SJCRH30 (cell line): ENCODE measurements at regions not wholly inside any gene's neighbourhood (a gene's known extent, or its start where the extent isn't known, plus 50 kb on each side); places are given as distances from the start of the nearest gene placed in this dataset.

Source experiments
- DNase-seq, 2 experiments: peaks; one replicate each; pipeline ENCODE4 v3.0.0-alpha.2; 2015 to 2020
- H3K27ac ChIP-seq: fragments of 250-450 bp; sonication (Bioruptor Pico); 2 replicates; pipeline ENCODE4 v1.5.1; 2020; ENCODE audit warnings: mild to moderate bottlenecking, moderate library complexity
- H3K27me3 ChIP-seq: fragments of 250-450 bp; sonication (Bioruptor Pico); 2 replicates; pipeline ENCODE4 v1.5.1; 2020; ENCODE audit warnings: mild to moderate bottlenecking, moderate library complexity
- H3K36me3 ChIP-seq: fragments of 250-450 bp; sonication (Bioruptor Pico); 2 replicates; pipeline ENCODE4 v1.5.1; 2020; ENCODE audit warnings: mild to moderate bottlenecking, moderate library complexity
- H3K4me1 ChIP-seq: fragments of 250-450 bp; sonication (Bioruptor Pico); 2 replicates; pipeline ENCODE4 v1.5.1; 2020; ENCODE audit warnings: mild to moderate bottlenecking, moderate library complexity
- H3K4me3 ChIP-seq: fragments of 250-450 bp; sonication (Bioruptor Pico); 2 replicates; pipeline ENCODE4 v1.5.1; 2020; ENCODE audit warnings: mild to moderate bottlenecking, moderate library complexity
- H3K9me3 ChIP-seq: fragments of 250-450 bp; sonication (Bioruptor Pico); replicated peaks from 2 replicates; pipeline ENCODE4 v1.5.1; 2020; ENCODE audit warnings: mild to moderate bottlenecking, moderate library complexity

DNA sequence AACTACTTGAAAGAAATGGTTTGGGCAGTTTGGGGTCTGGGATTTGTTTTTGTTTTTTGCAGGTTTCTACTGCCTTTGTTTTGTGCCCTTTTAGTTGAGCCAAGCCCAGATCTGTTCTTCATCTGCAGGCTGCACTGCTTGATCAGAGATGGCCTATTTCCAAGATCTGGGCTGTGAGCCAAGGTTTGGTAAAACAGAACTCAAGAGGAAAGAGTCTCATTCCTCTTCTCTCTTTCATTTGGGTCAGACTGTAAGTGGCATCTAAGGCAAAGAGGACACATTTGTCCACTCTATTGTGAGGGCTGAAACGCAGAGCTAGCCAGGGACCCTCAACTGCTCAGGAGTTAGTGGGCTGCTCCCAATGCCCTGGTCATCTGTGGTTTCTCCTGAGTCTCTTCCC is 104.4 kb upstream of the UBE3A start:
- Histone ChIP-seq H3K27ac (peak overlapping the region; percentile 71), H3K27me3 (no peaks in the 10 kb centered on the region), H3K36me3 (no peaks in the 10 kb centered on the region), H3K4me3 (no peak overlapping the region), H3K4me1 (peaks cover 34% of the 10 kb centered on the region), H3K9me3 (no peaks in the 10 kb centered on the region)
- DNase-seq, result peak; percentile 52 to 66

- Histone ChIP-seq H3K36me3 (no peaks in the 10 kb centered on the region), H3K4me1 (peaks cover 34% of the 10 kb centered on the region), H3K9me3 (no peaks in the 10 kb centered on the region), H3K27ac (no peak overlapping the region), H3K4me3 (no peak overlapping the region), H3K27me3 (no peaks in the 10 kb centered on the region)
- no peak for DNase-seq
Observed at GRCh38 chr15:25541228-25541627, 102.4 kb upstream of the UBE3A start.

GRCh38 chr15:25536801-25537611 is 98.2 kb upstream of the UBE3A start:
- H3K4me3 ChIP-seq, result no peak overlapping the region
- H3K27me3 ChIP-seq, result no peaks in the 10 kb centered on the region
- no peak overlapping the region for H3K27ac ChIP-seq
- DNase-seq, result no peak
- no peaks in the 10 kb centered on the region for H3K36me3 ChIP-seq
- no peaks in the 10 kb centered on the region for H3K4me1 ChIP-seq
- H3K9me3 ChIP-seq, result no peaks in the 10 kb centered on the region

DNA sequence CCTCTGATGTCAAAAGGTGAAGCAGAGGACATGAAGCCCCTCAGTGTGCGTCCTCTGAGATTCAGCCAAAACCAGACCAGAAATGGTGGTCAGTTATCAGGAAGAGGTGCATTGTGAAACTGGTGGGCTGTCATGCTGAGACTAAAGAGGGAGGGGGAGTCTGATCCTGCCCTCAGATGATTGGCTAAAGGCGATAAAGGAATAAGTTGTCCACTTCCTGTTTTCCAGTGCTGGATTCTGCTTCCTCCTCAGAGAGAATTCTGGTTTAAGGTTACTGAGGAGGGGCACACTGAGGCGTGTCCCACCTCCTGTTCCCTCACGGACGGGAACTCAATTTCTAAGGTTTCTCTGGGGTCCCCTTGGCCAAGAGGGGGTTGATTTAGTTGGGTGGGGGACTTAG is 97.0 kb upstream of the UBE3A start:
- no peak for DNase-seq
- H3K27me3 ChIP-seq, result no peaks in the 10 kb centered on the region
- no peaks in the 10 kb centered on the region for H3K36me3 ChIP-seq
- no peak overlapping the region for H3K4me3 ChIP-seq
- no peaks in the 10 kb centered on the region for H3K9me3 ChIP-seq
- H3K4me1 ChIP-seq, result no peaks in the 10 kb centered on the region
- no peak overlapping the region for H3K27ac ChIP-seq

DNA sequence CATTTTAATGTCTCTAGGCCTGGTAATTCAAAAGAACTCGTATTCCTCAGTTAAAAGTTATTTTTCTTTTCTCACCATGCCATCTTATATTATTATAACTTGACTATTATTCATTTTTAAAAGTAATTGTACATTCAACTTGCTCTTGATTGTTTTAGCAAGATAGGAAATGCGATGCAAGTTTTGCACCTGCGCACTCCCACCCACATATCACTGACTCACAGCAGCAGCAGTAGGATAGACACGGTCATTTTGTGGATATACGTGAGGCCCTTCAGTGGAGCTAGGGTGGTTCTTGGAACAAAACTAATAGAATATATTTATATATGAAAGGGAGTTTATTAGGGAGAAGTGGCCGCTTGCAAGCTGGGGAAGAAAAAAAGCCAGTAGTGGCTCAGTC is 95.5 kb upstream of the UBE3A start:
- Histone ChIP-seq H3K9me3 (peaks cover 4% of the 10 kb centered on the region; the same call in 1 of the 2 replicates), H3K4me3 (no peak overlapping the region), H3K4me1 (no peaks in the 10 kb centered on the region), H3K36me3 (no peaks in the 10 kb centered on the region), H3K27ac (no peak overlapping the region), H3K27me3 (no peaks in the 10 kb centered on the region)
- no peak for DNase-seq

DNA sequence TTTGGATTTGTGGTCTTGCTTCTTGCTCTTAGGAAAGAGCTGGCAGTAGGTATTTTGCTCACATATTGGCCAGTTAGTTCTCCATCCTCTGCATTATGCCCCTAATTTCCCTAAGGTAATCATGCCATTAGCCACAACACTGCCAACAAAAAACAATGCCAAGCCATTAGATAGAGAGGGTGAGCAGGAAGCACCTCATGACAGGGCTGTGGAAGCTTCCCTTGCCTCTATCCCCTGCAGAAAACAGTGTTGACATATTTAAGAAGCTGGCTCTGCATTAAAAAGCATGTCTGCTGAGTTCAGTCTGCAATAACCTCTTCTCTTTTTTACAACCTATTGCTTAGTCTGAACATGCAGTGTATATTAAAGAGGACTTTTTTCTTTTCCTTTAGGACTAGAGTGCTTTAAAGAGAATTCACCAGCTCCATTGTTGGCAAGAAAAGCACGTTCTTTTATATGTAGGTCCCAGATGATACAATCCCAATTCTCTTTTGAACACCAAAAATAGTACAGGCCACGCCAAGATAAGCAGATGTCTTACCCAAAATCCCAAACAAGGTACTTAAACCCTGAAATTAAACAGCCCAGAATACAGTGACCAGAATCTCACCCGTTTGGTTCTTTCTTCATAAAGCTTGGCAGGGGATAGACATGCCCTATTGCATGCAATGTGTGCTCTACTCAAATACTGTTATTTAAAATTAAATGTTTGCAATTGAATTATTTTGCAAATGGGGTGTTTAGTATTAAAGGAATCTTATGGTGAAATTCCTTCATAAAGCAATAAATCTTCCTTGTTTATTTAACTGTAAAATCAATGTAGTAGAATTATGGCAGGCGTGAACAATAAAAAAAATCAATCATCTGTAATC is 93.7 kb upstream of the UBE3A start:
- H3K4me1 ChIP-seq, result no peaks in the 10 kb centered on the region

DNA sequence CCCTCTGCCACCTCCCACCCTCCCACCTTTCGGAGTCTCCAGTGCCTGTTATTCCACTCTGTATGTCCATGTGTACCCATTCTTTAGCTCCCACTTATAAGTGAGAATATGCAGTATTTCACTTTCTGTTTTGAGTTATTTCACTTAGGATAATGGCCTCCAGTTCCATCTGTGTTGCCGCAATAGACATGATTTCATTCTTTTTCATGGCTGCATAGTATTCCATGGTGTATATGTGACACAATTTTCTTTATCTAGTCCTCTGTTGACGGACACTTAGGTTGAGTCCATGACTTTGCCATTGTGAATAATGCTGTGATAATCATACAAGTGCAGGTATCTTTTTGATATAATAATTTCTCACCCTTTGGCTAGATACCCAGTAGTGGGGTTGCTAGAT is 91.0 kb upstream of the UBE3A start:
- no peak overlapping the region for H3K4me3 ChIP-seq
- H3K27ac ChIP-seq, result no peak overlapping the region
- H3K36me3 ChIP-seq, result no peaks in the 10 kb centered on the region
- H3K4me1 ChIP-seq, result no peaks in the 10 kb centered on the region
- H3K9me3 ChIP-seq, result peaks cover 4% of the 10 kb centered on the region; the same call in 1 of the 2 replicates
- no peak for DNase-seq
- no peaks in the 10 kb centered on the region for H3K27me3 ChIP-seq

More for the DNA sequence above, 93.7 kb upstream of the UBE3A start:
- H3K27me3 ChIP-seq, result no peaks in the 10 kb centered on the region
- H3K4me3 ChIP-seq, result no peak overlapping the region
- no peak overlapping the region for H3K27ac ChIP-seq
- no peak for DNase-seq
- H3K9me3 ChIP-seq, result peaks cover 4% of the 10 kb centered on the region; the same call in 1 of the 2 replicates
- no peaks in the 10 kb centered on the region for H3K36me3 ChIP-seq

DNA sequence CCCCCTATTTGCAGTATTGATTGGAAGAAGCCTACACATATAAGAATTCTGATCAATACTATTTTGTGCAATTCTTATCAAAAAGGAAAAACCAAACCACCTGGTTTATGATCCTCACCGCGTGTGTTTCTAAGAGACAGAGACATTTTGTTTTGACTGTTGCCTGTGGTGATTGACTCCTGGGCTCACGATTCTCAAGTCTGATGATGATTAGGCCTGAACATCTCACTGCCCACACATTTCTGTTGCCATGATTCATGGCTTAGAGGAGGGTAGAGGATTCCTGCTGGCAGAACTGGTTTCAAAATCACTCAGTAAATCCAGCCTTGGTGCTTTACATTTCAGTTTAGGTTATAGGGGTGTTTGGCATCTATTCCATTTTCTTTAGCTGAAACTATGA is 88.3 kb upstream of the UBE3A start:
- no peak for DNase-seq
- H3K4me1 ChIP-seq, result no peaks in the 10 kb centered on the region
- no peaks in the 10 kb centered on the region for H3K27me3 ChIP-seq
- no peaks in the 10 kb centered on the region for H3K36me3 ChIP-seq
- no peak overlapping the region for H3K4me3 ChIP-seq
- H3K27ac ChIP-seq, result no peak overlapping the region
- H3K9me3 ChIP-seq, result peaks cover 6% of the 10 kb centered on the region; the same call in 1 of the 2 replicates

DNA sequence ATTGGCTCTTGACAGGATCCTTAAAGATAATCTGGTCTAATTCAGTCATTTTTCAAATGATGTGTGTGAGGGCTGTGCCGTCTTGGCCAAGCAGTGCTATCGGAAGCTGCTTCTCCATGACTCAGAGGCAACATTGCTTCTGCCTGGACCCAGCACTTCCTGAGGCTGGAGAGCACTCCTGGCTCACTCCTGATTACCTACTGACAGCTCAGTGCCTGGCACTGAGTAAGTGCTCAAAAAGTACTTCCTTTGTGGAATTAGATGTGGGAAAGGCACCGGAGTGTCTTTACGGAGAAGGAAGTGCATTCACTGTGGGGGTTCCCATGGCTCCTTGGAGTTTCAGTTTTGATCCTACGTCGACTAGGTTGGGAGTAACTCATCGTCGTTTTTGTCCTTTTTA is 86.9 kb upstream of the UBE3A start:
- Histone ChIP-seq H3K36me3 (no peaks in the 10 kb centered on the region), H3K4me3 (no peak overlapping the region), H3K27ac (no peak overlapping the region), H3K4me1 (no peaks in the 10 kb centered on the region), H3K9me3 (peaks cover 6% of the 10 kb centered on the region; the same call in 1 of the 2 replicates), H3K27me3 (no peaks in the 10 kb centered on the region)
- DNase-seq, result no peak

GRCh38 chr15:25515633-25516032 is 76.8 kb upstream of the UBE3A start:
- Histone ChIP-seq H3K27me3 (no peaks in the 10 kb centered on the region), H3K36me3 (no peaks in the 10 kb centered on the region), H3K4me3 (no peak overlapping the region), H3K4me1 (no peaks in the 10 kb centered on the region), H3K27ac (no peak overlapping the region), H3K9me3 (no peaks in the 10 kb centered on the region)
- no peak for DNase-seq

- Histone ChIP-seq H3K4me3 (no peak overlapping the region), H3K27ac (no peak overlapping the region), H3K36me3 (no peaks in the 10 kb centered on the region), H3K27me3 (no peaks in the 10 kb centered on the region), H3K9me3 (no peaks in the 10 kb centered on the region), H3K4me1 (no peaks in the 10 kb centered on the region)
- DNase-seq, result no peak
Observed at GRCh38 chr15:25514522-25514921, 75.7 kb upstream of the UBE3A start.

- Histone ChIP-seq H3K27ac (no peak overlapping the region), H3K9me3 (no peaks in the 10 kb centered on the region), H3K4me3 (no peak overlapping the region), H3K27me3 (no peaks in the 10 kb centered on the region), H3K4me1 (no peaks in the 10 kb centered on the region), H3K36me3 (no peaks in the 10 kb centered on the region)
- no peak for DNase-seq
Observed at GRCh38 chr15:25512957-25513356, 74.1 kb upstream of the UBE3A start.

GRCh38 chr15:25510146-25510545 is 71.3 kb upstream of the UBE3A start:
- Histone ChIP-seq H3K9me3 (no peaks in the 10 kb centered on the region), H3K4me1 (no peaks in the 10 kb centered on the region), H3K4me3 (no peak overlapping the region), H3K27me3 (no peaks in the 10 kb centered on the region), H3K36me3 (no peaks in the 10 kb centered on the region), H3K27ac (no peak overlapping the region)
- no peak for DNase-seq

DNA sequence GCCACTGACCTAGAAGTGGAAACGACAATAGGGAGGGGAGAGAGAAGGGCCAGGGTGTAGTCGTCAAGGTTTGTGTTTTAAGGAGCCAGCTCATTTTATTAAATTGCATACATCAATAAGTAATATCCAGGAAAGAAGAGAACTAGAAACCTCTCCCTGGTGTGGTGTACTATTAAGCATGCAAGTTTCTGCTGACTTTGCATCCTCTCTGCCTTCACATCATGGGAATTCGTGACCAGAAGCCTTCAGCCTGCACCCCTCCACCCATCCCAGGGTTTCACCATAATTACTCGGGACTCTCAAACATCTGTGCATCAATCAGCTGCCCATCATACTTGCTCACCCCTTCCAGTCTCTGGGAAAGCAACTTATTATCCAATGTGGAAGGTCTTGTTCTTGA is 70.9 kb upstream of the UBE3A start:
- Histone ChIP-seq H3K27me3 (no peaks in the 10 kb centered on the region), H3K27ac (no peak overlapping the region), H3K9me3 (no peaks in the 10 kb centered on the region), H3K4me3 (no peak overlapping the region), H3K4me1 (0 out of 2 replicates have a peak, but pooled peaks cover 3% of the 10 kb centered on the region), H3K36me3 (no peaks in the 10 kb centered on the region)
- DNase-seq, result no peak

- peak; percentile 24 to 66 for DNase-seq
Observed at GRCh38 chr15:25508369-25509002, 69.7 kb upstream of the UBE3A start.

More at GRCh38 chr15:25508369-25509002, 69.7 kb upstream of the UBE3A start:
- Histone ChIP-seq H3K9me3 (peaks cover under 1% of the 10 kb centered on the region; the same call in 1 of the 2 replicates), H3K4me3 (no peak overlapping the region), H3K27ac (no peak overlapping the region), H3K36me3 (no peaks in the 10 kb centered on the region), H3K4me1 (peaks cover 11% of the 10 kb centered on the region), H3K27me3 (no peaks in the 10 kb centered on the region)
